HG03442 (cell line): ENCODE measurements at regions not wholly inside any gene's neighbourhood (a gene's known extent, or its start where the extent isn't known, plus 50 kb on each side); places are given as distances from the start of the nearest gene placed in this dataset.
"Not testable (repeated sequence)": the region's sequence is repeated elsewhere in the genome, so short reads cannot be mapped to it uniquely, and the experiment has no call there.

Source experiments
- ATAC-seq: cut with Tn5 transposase; IDR thresholded peaks from one replicate; pipeline ENCODE4 v1.9.1; 2021; ENCODE audit warnings: mild to moderate bottlenecking, moderate library complexity; ENCODE audit not compliant: unreplicated experiment

GRCh38 chr1:30517241-30517640, 206.1 kb downstream of the MATN1 start:
- ATAC-seq, result not testable (repeated sequence)

DNA sequence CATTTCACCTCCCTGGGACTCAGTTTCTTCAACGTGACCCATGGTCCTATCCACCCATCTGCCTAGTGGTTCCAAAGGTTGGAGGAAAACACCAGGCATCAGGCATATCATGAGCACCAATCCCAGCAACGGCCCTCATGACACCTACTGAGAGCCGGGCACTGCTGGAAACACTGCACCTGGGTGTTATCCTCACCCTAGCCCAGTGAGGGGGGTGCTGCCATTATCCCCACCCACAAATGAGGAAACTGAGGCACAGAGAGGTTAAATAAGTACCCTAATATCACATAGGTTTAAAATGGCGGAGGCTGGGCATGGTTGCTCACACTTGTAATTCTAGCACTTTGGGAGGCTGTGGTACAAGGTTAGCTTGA, 206.9 kb downstream of the MATN1 start:
- no peak for ATAC-seq

- no peak for ATAC-seq
Observed at GRCh38 chr1:30515755-30516484, 207.5 kb downstream of the MATN1 start.

- ATAC-seq, result no peak
Observed at GRCh38 chr1:30514945-30515344, 208.4 kb downstream of the MATN1 start.

- ATAC-seq, result no peak
Observed at GRCh38 chr1:30514137-30514654, 209.2 kb downstream of the MATN1 start.

- ATAC-seq, result no peak
Observed at GRCh38 chr1:30513396-30514136, 209.8 kb downstream of the MATN1 start.

GRCh38 chr1:30512914-30513265, 210.5 kb downstream of the MATN1 start:
- no peak for ATAC-seq

DNA sequence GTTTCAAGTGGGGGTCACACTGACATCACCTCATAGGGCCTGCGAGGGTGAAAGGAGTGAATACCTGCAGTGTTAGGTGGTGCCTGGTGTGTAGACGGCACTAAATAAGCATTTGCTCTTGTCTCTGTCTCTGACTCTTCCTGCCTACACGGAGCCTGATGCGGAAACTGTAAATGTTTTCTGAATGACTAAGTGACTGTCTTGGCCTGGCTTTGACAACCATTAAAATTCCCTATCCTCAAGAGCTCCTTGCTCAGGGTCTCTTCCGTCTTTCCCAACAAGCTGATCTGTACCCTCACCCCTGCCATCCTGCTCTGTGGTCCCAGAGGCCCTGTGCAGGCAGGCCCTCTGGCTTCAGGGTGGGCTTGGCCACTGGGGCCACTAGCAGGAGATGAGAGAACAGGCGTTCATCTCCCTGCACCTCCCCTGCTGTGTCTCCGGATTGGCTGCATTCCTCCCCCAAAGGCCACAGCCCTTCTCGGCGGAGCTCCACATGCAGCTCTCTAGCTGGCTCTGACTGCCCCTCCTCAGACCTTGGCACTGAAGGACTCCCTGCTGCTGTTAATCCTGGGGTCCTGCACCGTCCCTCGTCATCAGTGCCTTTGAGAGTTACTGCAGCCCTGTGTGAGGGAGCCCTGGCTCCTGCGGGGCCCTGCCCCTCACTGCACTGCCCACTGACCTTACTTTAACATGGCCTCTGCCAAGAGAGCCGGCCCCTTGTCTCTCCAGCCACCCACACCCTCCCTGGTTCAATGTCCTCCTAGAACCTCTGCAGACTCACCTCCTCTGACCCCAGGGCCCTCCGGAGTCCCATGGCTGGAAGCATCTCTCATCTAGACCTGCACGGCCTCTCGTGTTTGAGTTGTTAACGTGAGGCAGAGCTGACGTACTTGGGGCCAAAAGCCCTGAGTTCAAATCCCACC, 211.1 kb downstream of the MATN1 start:
- ATAC-seq, result no peak

GRCh38 chr1:30511563-30511962, 211.8 kb downstream of the MATN1 start:
- no peak for ATAC-seq

DNA sequence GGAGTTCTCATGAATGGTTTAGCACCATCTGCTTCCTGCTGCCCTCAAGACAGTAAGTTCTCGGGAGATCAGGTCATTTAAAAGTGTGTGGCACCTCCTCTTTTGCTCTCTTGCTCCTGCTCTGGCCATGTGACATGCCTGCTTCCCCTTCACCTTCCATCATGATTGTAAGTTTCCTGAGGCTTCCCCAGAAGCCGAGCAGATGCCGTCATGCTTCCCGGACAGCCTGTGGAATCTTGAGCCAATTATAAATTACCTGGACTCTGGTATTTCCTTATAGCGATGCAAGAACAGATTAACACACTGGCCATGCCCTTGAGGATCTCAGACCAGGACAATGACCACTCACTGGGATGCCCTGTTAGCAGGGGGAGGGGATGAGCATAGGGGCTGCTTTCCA, 212.3 kb downstream of the MATN1 start:
- no peak for ATAC-seq

- no peak for ATAC-seq
Observed at GRCh38 chr1:30509670-30510069, 213.7 kb downstream of the MATN1 start.

DNA sequence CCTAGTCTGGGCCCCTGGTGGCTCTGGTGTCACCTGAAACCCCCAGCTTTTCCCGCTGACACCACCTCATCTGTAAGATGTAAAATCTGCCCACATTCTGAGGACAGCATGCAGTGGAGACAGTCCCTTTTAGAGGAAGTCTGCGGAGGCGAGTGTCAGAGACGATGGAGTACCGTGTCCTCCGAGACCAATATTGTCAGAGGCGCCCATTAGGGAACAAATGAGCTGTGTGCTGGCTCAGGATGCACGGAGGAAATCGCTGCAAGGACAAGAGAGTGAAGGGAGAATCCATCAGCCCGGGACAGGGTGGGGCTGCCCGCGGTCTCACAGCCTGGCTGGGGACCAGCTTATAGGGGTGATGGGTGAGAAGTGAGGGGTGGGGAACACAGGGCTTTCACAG, 214.8 kb downstream of the MATN1 start:
- ATAC-seq, result no peak

GRCh38 chr1:30508175-30508448, 215.3 kb downstream of the MATN1 start:
- no peak for ATAC-seq

DNA sequence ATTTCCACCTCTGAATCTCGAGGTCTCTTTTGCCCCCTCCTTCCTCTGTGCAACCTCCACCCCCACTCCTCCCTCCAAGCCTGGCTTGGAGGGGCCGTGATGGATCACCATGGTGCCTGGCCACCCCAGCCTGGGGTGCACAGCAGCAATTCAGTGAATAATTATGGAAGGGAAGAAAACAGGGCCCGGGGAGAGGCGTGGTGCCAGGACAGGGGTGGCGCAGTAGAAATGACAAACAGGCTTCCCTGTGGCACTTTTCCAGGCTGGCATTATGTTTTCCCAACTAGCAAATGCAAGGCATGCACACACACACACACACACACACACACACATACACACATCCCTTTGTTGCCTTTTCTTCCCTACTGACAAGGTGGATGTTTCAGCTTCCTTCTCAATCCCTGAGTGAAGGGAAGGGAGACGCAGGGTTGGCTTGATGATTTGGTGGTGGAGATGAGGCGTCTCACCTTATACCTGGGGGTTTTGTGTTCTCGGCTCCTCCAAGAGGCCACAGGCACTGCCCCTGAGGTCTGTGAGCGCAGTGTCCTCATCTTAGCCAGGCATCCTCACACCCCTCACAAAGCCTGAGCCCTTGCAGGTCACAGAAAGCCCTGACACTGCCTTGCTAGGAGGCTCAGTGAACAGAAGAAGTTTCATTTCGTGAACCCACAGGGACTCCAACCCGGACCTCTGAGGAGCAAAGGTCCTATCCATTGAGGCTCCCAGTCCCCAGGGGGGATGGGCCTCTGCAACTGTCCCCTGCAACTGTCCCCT, 215.8 kb downstream of the MATN1 start:
- ATAC-seq, result no peak

DNA sequence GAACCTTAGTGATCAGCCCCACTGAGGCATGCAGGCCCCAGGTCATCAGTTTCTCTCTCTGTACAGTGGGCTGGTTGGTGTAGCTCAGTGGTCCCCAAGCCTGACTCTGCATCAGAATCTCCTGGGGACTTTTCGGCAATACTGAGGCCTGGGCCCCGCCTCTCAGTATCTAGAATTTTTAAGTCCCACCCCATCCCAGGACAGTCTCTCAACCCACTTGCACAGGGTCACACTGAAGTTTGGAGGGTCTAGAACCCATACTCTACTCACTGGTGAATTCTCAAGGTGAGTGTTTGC, 216.4 kb downstream of the MATN1 start:
- no peak for ATAC-seq

DNA sequence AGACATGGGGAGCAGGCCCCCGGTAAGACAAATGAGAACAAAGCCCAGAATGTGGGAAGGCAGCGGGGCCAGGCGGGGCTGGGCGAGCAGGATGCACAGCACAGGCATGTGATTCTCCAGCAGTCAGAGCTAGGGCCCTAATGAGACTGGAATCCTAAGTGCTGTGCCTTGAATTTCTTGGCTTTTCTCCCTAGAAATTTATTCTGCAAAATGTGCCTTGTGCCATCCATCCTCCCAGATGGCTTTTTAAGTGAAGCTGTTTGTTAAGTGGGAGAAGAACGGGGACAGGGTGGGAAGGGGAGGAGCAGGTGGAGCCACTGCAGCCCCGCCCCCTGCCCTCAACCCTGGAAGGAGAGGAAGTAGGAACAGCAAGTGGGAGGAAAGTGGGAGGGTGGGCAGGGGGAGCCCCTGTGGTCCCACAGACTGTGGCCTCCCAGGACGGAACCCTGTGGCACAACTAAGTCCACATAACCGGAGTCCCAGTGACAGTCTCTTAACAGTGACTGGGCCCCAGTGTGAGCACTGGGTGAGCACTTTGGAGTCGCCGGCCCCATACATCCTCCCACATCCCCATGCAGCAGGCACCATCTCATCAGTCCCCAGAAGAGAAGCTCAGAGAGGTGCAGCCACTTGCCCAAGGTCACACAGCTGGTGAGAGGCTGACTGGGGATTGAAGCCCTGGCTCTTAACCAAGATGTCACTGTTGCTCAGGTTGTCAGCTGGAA, 216.9 kb downstream of the MATN1 start:
- ATAC-seq, result no peak

DNA sequence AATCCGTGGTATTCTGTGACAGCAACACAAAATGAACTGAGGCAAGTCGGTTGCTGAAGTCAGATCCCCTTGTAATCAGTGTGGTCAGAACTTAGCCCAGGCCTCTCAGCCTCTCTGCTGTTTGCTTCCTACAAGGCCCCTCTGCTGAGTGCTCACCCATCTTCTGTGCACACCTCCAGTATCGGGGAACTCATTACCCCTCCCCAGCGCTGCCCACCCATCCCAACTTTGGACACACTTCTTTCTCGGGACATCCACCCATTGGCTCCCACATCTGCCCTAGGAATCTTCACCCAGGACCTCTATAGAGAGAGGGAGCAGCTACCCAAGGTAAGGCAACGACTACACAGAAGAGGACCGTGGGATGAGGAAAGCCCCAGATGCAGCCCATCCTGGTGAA, 217.5 kb downstream of the MATN1 start:
- no peak for ATAC-seq

DNA sequence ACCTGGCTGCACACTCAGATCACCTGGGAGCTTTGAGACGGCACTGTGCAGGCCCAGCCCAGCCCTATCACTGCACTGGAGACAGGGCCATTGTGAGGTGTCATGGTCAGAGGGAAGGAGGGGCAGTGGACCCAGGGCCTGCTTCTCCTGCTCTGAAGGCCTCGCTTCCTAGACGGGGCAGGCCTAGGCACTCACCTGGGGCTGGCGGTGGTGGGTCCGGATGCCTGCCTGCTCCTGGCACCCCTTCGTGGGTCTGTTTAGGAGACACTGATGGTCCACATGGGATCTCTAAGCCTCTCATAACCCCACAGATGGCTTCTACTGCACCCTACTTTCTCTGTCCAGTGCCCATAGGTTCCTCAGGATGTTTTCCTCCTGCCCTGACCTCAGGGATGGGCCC, 230.9 kb downstream of the MATN1 start:
- no peak for ATAC-seq

DNA sequence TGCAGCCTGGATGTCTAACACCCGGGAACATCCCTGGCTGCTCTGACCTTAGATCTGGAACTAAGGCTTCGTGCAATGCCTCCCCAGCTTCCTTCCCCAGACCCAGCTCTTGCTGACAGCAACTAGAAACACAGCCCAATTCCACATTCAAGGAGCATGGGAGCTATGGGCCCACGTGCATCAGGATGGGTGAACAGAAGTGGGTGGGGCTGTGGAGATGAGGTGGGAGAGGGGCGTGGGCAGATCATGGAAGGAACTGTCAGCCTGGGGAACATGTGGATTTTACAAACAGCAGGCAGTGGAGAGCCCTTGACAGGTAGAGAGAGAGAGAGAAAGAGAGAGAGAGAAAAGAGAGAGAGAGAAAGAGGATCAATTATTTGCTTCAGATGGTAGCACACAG, 231.6 kb downstream of the MATN1 start:
- no peak for ATAC-seq

DNA sequence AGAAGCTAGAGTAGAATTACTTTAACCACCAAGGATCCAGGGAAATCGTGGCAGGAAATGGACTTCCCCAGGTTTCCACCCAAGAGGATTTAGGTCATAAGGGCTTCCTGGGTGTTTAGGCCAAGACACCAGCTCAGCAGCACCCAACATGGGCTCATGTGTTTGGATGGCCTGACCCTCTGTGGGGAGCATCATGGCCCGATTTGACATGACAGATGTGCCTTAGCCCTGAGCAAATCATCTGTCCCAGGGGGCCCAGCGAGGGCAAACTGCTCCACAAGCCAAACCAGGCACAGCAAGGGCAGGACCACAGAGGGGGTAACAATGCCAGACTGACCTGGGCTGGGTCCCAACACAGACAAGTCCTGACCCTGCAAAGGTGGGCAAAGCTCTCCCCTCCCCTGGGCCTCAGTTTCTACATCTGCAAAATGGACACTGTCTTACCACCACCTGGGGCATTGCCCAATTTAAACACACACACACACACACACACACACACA, 232.8 kb downstream of the MATN1 start:
- ATAC-seq, result no peak
